Mononuclear cell (primary cell): ENCODE measurements at regions not wholly inside any gene's neighbourhood (a gene's known extent, or its start where the extent isn't known, plus 50 kb on each side); places are given as distances from the start of the nearest gene placed in this dataset.

Experiments used
- H3K27me3 ChIP-seq: 2 replicates; pipeline ENCODE4 v1.6.0; 2011; ENCODE audit warnings: low read length, control low read depth; ENCODE audit not compliant: insufficient read depth
- H3K4me1 ChIP-seq: 2 replicates; pipeline ENCODE4 v1.5.1; 2011; ENCODE audit warnings: mild to moderate bottlenecking, low read length, control low read depth; ENCODE audit not compliant: insufficient read depth
- H3K4me3 ChIP-seq: 2 replicates; pipeline ENCODE4 v1.5.1; 2011; ENCODE audit warnings: mild to moderate bottlenecking, low read length, moderate library complexity
- H3K9me3 ChIP-seq: 2 replicates; pipeline ENCODE4 v1.5.1; 2011; ENCODE audit warnings: low read depth, mild to moderate bottlenecking, control low read depth, low read length

- Histone ChIP-seq H3K4me1 (no peaks in the 10 kb centered on the region), H3K9me3 (no peaks in the 10 kb centered on the region), H3K4me3 (no peak overlapping the region), H3K27me3 (no peaks in the 10 kb centered on the region)
Measured at GRCh38 chr2:220473611-220474010, 846.2 kb downstream of the SLC4A3 start.

GRCh38 chr2:220476877-220477276 lies 849.4 kb downstream of the SLC4A3 start:
- H3K9me3 ChIP-seq, result no peaks in the 10 kb centered on the region
- no peaks in the 10 kb centered on the region for H3K4me1 ChIP-seq
- no peak overlapping the region for H3K4me3 ChIP-seq
- no peaks in the 10 kb centered on the region for H3K27me3 ChIP-seq

- Histone ChIP-seq H3K4me1 (no peaks in the 10 kb centered on the region), H3K4me3 (no peak overlapping the region), H3K27me3 (no peaks in the 10 kb centered on the region), H3K9me3 (no peaks in the 10 kb centered on the region)
Measured at GRCh38 chr2:220478305-220479058, 851.1 kb downstream of the SLC4A3 start.

- Histone ChIP-seq H3K4me3 (no peak overlapping the region), H3K27me3 (no peaks in the 10 kb centered on the region), H3K9me3 (no peaks in the 10 kb centered on the region), H3K4me1 (no peaks in the 10 kb centered on the region)
Measured at GRCh38 chr2:220482716-220483115, 855.3 kb downstream of the SLC4A3 start.

- H3K27me3 ChIP-seq, result no peaks in the 10 kb centered on the region
- H3K4me1 ChIP-seq, result no peaks in the 10 kb centered on the region
- H3K4me3 ChIP-seq, result no peak overlapping the region
- H3K9me3 ChIP-seq, result no peaks in the 10 kb centered on the region
Measured at GRCh38 chr2:220489121-220489520, 861.7 kb downstream of the SLC4A3 start.

GRCh38 chr2:220491670-220492069 lies 864.2 kb downstream of the SLC4A3 start:
- H3K4me3 ChIP-seq, result no peak overlapping the region
- no peaks in the 10 kb centered on the region for H3K4me1 ChIP-seq
- H3K27me3 ChIP-seq, result no peaks in the 10 kb centered on the region
- H3K9me3 ChIP-seq, result no peaks in the 10 kb centered on the region

- Histone ChIP-seq H3K4me1 (no peaks in the 10 kb centered on the region), H3K4me3 (no peak overlapping the region), H3K9me3 (no peaks in the 10 kb centered on the region), H3K27me3 (no peaks in the 10 kb centered on the region)
Measured at GRCh38 chr2:220493871-220494525, 866.6 kb downstream of the SLC4A3 start.

- Histone ChIP-seq H3K27me3 (no peaks in the 10 kb centered on the region), H3K4me1 (no peaks in the 10 kb centered on the region), H3K9me3 (no peaks in the 10 kb centered on the region), H3K4me3 (no peak overlapping the region)
Measured at GRCh38 chr2:220496513-220496912, 869.1 kb downstream of the SLC4A3 start.

- no peak overlapping the region for H3K4me3 ChIP-seq
- H3K9me3 ChIP-seq, result no peaks in the 10 kb centered on the region
- no peaks in the 10 kb centered on the region for H3K4me1 ChIP-seq
- H3K27me3 ChIP-seq, result no peaks in the 10 kb centered on the region
Measured at GRCh38 chr2:220499225-220499624, 871.8 kb downstream of the SLC4A3 start.

- no peaks in the 10 kb centered on the region for H3K27me3 ChIP-seq
- H3K4me1 ChIP-seq, result no peaks in the 10 kb centered on the region
- no peaks in the 10 kb centered on the region for H3K9me3 ChIP-seq
- H3K4me3 ChIP-seq, result no peak overlapping the region
Measured at GRCh38 chr2:220502539-220502938, 875.1 kb downstream of the SLC4A3 start.

- H3K27me3 ChIP-seq, result no peaks in the 10 kb centered on the region
- H3K9me3 ChIP-seq, result no peaks in the 10 kb centered on the region
- H3K4me1 ChIP-seq, result no peaks in the 10 kb centered on the region
Measured at GRCh38 chr2:220503431-220503830, 876.0 kb downstream of the SLC4A3 start.

GRCh38 chr2:220504938-220505503 lies 877.6 kb downstream of the SLC4A3 start:
- no peak overlapping the region for H3K4me3 ChIP-seq
- no peaks in the 10 kb centered on the region for H3K4me1 ChIP-seq
- H3K27me3 ChIP-seq, result no peaks in the 10 kb centered on the region
- no peaks in the 10 kb centered on the region for H3K9me3 ChIP-seq

More at GRCh38 chr2:220503431-220503830, 876.0 kb downstream of the SLC4A3 start:
- no peak overlapping the region for H3K4me3 ChIP-seq

GRCh38 chr2:220506466-220506865 lies 879.0 kb downstream of the SLC4A3 start:
- H3K4me3 ChIP-seq, result no peak overlapping the region
- H3K9me3 ChIP-seq, result no peaks in the 10 kb centered on the region
- H3K27me3 ChIP-seq, result no peaks in the 10 kb centered on the region
- no peaks in the 10 kb centered on the region for H3K4me1 ChIP-seq

- no peaks in the 10 kb centered on the region for H3K27me3 ChIP-seq
- H3K9me3 ChIP-seq, result no peaks in the 10 kb centered on the region
- H3K4me3 ChIP-seq, result no peak overlapping the region
- no peaks in the 10 kb centered on the region for H3K4me1 ChIP-seq
Measured at GRCh38 chr2:220509096-220509757, 881.8 kb downstream of the SLC4A3 start.

- no peaks in the 10 kb centered on the region for H3K27me3 ChIP-seq
- no peaks in the 10 kb centered on the region for H3K4me1 ChIP-seq
- H3K4me3 ChIP-seq, result no peak overlapping the region
- no peaks in the 10 kb centered on the region for H3K9me3 ChIP-seq
Measured at GRCh38 chr2:220509966-220510365, 882.5 kb downstream of the SLC4A3 start.
